MCF 10A (cell line): ENCODE measurements at regions not wholly inside any gene's neighbourhood (a gene's known extent, or its start where the extent isn't known, plus 50 kb on each side); places are given as distances from the start of the nearest gene placed in this dataset.

Experiments used
- BruUV-seq: library from RNA; stranded (reverse); fragments of 400-500 nt; replicated peaks from 2 replicates; lab custom pipeline; 2021; lab: Mats Ljungman, UMichigan
- CTCF ChIA-PET: fragments of 300-600 bp; sonication (Branson Sonifier 250); formaldehyde crosslinking; extraction: SDS; loops from one replicate; lab custom pipeline; 2021; ENCODE audit warnings: antibody characterized with exemption, inconsistent platforms; lab: Yijun Ruan, JAX
- POLR2A ChIA-PET: fragments of 300-600, 350-650 bp; sonication (Branson Sonifier 250); formaldehyde crosslinking; extraction: SDS; loops from one replicate; lab custom pipeline; 2020; ENCODE audit warnings: antibody characterized with exemption, inconsistent platforms; lab: Yijun Ruan, JAX
- DNase-seq: peaks from one replicate; pipeline ENCODE4 v3.0.0-alpha.2; 2018; ENCODE audit not compliant: unreplicated experiment
- H3K27ac Mint-ChIP-seq: one replicate; pipeline ENCODE4 v1.8.0; 2022; ENCODE audit warnings: mild to moderate bottlenecking, low read depth, mixed read lengths; ENCODE audit not compliant: unreplicated experiment
- H3K27me3 Mint-ChIP-seq: one replicate; pipeline ENCODE4 v1.8.0; 2022; ENCODE audit warnings: mixed read lengths; ENCODE audit not compliant: insufficient read depth, unreplicated experiment
- H3K36me3 Mint-ChIP-seq: one replicate; pipeline ENCODE4 v1.8.0; 2022; ENCODE audit warnings: mild to moderate bottlenecking, moderate library complexity, mixed read lengths; ENCODE audit not compliant: insufficient read depth, unreplicated experiment
- H3K4me1 Mint-ChIP-seq: one replicate; pipeline ENCODE4 v1.8.0; 2022; ENCODE audit warnings: mixed read lengths; ENCODE audit not compliant: insufficient read depth, unreplicated experiment
- H3K4me3 Mint-ChIP-seq: one replicate; pipeline ENCODE4 v1.8.0; 2022; ENCODE audit warnings: mild to moderate bottlenecking, moderate library complexity, mixed read lengths; ENCODE audit not compliant: unreplicated experiment
- H3K9me3 Mint-ChIP-seq: one replicate; pipeline ENCODE4 v1.8.0; 2022; ENCODE audit warnings: mixed read lengths; ENCODE audit not compliant: unreplicated experiment
- intact Hi-C: fragments of 100-400 bp; cut with micrococcal nuclease; formaldehyde crosslinking; loops from 2 replicates; pipeline ENCODE4 v1.14.1; 2022
- TF ChIP-seq, protein P1 (sequence below): fragments of 200-600 bp; IDR thresholded peaks from one replicate; pipeline ENCODE4 v1.8.0; 2022; ENCODE audit warnings: antibody characterized with exemption, mild to moderate bottlenecking; ENCODE audit not compliant: unreplicated experiment

DNA sequence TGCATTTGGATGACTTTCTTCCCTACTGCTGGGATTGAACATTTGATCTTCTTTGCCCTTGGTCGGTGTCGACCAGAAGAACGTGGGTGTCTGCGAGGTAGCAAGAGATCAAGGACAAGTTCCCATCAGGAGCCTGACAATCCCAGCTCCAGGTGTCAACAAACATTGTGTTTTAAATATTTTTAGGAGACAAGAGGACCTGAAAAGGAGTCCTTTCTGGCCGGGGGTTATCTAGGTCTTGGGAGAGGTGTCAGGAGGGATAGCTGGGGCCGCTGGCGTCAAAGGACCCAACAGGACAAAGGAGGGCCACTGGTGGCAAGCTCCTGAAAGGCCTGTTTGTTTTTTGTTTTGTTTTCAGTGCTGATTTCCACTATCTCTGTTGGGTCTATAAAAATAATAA lies 308.4 kb upstream of the ERCC4 start:
- H3K4me3 Mint-ChIP-seq: no peak overlapping the region
- POLR2A ChIA-PET: no interaction called here
- no TSS peak for BruUV-seq
- H3K9me3 Mint-ChIP-seq: peaks cover 18% of the 10 kb centered on the region
- no peaks in the 10 kb centered on the region for H3K36me3 Mint-ChIP-seq
- no peak overlapping the region for H3K27ac Mint-ChIP-seq
- DNase-seq: no peak
- H3K4me1 Mint-ChIP-seq: no peaks in the 10 kb centered on the region
- H3K27me3 Mint-ChIP-seq: peaks cover 19% of the 10 kb centered on the region
- intact Hi-C loops: no loop called here
- TF ChIP-seq, protein P1, sequence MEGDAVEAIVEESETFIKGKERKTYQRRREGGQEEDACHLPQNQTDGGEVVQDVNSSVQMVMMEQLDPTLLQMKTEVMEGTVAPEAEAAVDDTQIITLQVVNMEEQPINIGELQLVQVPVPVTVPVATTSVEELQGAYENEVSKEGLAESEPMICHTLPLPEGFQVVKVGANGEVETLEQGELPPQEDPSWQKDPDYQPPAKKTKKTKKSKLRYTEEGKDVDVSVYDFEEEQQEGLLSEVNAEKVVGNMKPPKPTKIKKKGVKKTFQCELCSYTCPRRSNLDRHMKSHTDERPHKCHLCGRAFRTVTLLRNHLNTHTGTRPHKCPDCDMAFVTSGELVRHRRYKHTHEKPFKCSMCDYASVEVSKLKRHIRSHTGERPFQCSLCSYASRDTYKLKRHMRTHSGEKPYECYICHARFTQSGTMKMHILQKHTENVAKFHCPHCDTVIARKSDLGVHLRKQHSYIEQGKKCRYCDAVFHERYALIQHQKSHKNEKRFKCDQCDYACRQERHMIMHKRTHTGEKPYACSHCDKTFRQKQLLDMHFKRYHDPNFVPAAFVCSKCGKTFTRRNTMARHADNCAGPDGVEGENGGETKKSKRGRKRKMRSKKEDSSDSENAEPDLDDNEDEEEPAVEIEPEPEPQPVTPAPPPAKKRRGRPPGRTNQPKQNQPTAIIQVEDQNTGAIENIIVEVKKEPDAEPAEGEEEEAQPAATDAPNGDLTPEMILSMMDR: no peak
- CTCF ChIA-PET: interaction anchor here (0.6 kb wide), 1 partner anchor 165 kb away, joined by 3 read pairs; no protein-coding TSS in a partner anchor

DNA sequence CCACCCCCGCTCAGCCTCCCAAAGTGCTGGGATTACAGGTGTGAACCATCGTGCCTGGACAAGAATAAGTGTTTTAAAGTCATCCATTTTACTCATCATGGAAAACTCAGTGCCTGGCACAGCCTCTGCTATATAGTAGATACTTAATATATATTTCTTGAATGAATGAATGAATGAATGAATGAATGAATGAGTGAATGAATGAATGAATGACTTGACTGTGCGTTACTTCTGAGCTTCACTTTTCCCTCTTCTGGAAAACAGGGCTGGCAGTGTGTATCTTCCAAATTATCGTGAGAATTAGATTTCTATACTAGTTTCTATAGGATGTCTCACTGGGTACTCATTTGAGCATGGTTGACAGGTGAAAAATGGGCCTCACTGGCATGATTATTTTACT lies 307.3 kb upstream of the ERCC4 start:
- Mint-ChIP-seq H3K9me3 (peaks cover 18% of the 10 kb centered on the region), H3K27ac (no peak overlapping the region), H3K36me3 (no peaks in the 10 kb centered on the region), H3K27me3 (peaks cover 19% of the 10 kb centered on the region), H3K4me3 (no peak overlapping the region), H3K4me1 (no peaks in the 10 kb centered on the region)
- ChIA-PET CTCF (no interaction called here), POLR2A (no interaction called here)
- intact Hi-C loops: no loop called here
- DNase-seq: no peak
- no TSS peak for BruUV-seq
- TF ChIP-seq, protein P1: no peak

DNA sequence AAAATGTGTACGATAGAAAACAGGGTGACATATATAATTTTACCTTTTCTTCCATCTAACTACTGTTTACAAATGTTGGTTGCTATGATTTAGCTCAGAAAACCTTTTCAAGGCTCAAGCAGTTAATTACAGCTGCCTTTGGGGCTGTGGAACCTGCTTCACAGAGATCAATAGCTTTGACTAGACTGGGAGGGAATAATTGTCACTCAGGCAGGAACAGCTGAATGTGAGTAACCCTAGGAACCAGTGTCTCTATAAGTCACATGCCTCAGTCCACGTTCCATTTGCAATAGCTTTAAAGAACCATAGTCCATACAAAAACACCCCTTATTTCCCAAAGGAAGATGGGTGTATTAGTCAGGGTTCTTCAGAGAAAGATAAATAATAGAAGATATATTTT lies 306.8 kb upstream of the ERCC4 start:
- POLR2A ChIA-PET: no interaction called here
- H3K27me3 Mint-ChIP-seq: peaks cover 19% of the 10 kb centered on the region
- no peaks in the 10 kb centered on the region for H3K4me1 Mint-ChIP-seq
- no peak for DNase-seq
- CTCF ChIA-PET: interaction anchor here (0.6 kb wide), 1 partner anchor 32 kb away, joined by 3 read pairs; no protein-coding TSS in a partner anchor
- intact Hi-C loops: no loop called here
- no peak overlapping the region for H3K4me3 Mint-ChIP-seq
- TF ChIP-seq, protein P1: no peak
- no peak overlapping the region for H3K27ac Mint-ChIP-seq
- no peaks in the 10 kb centered on the region for H3K36me3 Mint-ChIP-seq
- no TSS peak for BruUV-seq
- H3K9me3 Mint-ChIP-seq: peaks cover 15% of the 10 kb centered on the region

DNA sequence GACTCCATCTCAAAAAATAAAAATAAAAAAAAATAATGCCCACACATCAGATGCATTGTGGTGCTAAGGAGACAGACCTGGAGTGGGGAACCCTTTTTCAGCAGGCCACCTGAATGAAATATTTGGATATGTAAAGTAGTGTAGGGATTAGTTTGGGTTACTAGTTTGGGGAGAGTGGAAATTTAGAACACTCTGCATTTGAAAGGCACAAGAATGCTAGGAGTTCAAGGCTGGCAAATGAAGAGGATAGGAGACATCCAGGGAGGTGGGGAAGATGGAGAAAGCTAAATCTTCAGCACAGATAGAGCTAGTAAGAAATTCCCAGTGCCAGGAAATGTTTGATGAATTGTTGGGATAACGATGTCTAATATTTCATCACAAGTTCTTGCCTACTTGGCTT lies 298.3 kb upstream of the ERCC4 start:
- no peak overlapping the region for H3K27ac Mint-ChIP-seq
- TF ChIP-seq, protein P1: no peak
- no TSS peak for BruUV-seq

More for the DNA sequence above, 298.3 kb upstream of the ERCC4 start:
- intact Hi-C loops: no loop called here
- DNase-seq: no peak
- Mint-ChIP-seq H3K27me3 (peaks cover 33% of the 10 kb centered on the region), H3K36me3 (no peaks in the 10 kb centered on the region), H3K9me3 (no peaks in the 10 kb centered on the region), H3K4me3 (no peak overlapping the region), H3K4me1 (no peaks in the 10 kb centered on the region)
- CTCF ChIA-PET: no interaction called here
- POLR2A ChIA-PET: no interaction called here
